ENCODE measurements at regions not wholly inside any gene's neighbourhood (a gene's known extent, or its start where the extent isn't known, plus 50 kb on each side); places are given as distances from the start of the nearest gene placed in this dataset.

- no peaks in the 10 kb centered on the region for H3K23me2 ChIP-seq (ENCODE audit: insufficient read length, low read depth, low read length, poor library complexity, severe bottlenecking)
- H4K8ac ChIP-seq (replicated peaks; ENCODE audit: insufficient read length, low read depth, low read length) = no peak overlapping the region
- no peak overlapping the region for H3K18ac ChIP-seq (ENCODE audit: insufficient read length, low read depth, low read length)
- no peak overlapping the region for H2BK120ac ChIP-seq (ENCODE audit: low read depth, low read length, poor library complexity, severe bottlenecking)
- H3K4me2 ChIP-seq (ENCODE audit: insufficient read depth, insufficient read length, low read length) = no peak overlapping the region
- H3K4me1 ChIP-seq (ENCODE audit: insufficient read depth, low read length) = no peaks in the 10 kb centered on the region
- H3K9me3 ChIP-seq (ENCODE audit: control insufficient read depth, low read depth, low read length) = no peaks in the 10 kb centered on the region
- H3K79me1 ChIP-seq (ENCODE audit: insufficient read depth, low read depth, low read length, poor library complexity, severe bottlenecking) = no peaks in the 10 kb centered on the region
- no peak overlapping the region for H3T11ph ChIP-seq (ENCODE audit: low read length)
- no peak overlapping the region for H4K5ac ChIP-seq (ENCODE audit: insufficient read length, low read depth, low read length)
- Mint-ChIP-seq H3K4me3 (no peak overlapping the region), H3K9me3 (peaks cover 19 to 20% of the 10 kb centered on the region in 2 experiments), H3K4me1 (peaks cover 3 to 7% of the 10 kb centered on the region in 2 experiments; a peak in 1 of 4 replicates), H3K36me3 (ENCODE audit: insufficient read depth in 1 of 3, low read depth in 3 of 3) (peaks cover under 1 to 6% (median 5%) of the 10 kb centered on the region in 3 experiments; a peak in 4 of 7 replicates), H3K27me3 (ENCODE audit: low read depth) (peaks cover 46% of the 10 kb centered on the region), H3K27ac (no peak overlapping the region)
- no peak overlapping the region for H3K23ac ChIP-seq (ENCODE audit: insufficient read length, low read depth, low read length)
- no peak overlapping the region for H2BK20ac ChIP-seq (ENCODE audit: low read depth, low read length, poor library complexity, severe bottlenecking)
- no peak overlapping the region for H2BK12ac ChIP-seq (ENCODE audit: insufficient read length, low read depth, low read length)
- H3K79me2 ChIP-seq (ENCODE audit: insufficient read depth, low read length) = no peaks in the 10 kb centered on the region
- no peaks in the 10 kb centered on the region for H4K20me1 ChIP-seq (ENCODE audit: control insufficient read depth, insufficient read depth, insufficient read length)
- H4K91ac ChIP-seq (ENCODE audit: insufficient read length, low read depth, low read length) = no peak overlapping the region
- peak overlapping the region; percentile 52; the same call in 1 of the 2 replicates for H2BK15ac ChIP-seq (ENCODE audit: low read depth, low read length)
- peaks cover 5% of the 10 kb centered on the region; the same call in 1 of the 2 replicates for H3K27me3 ChIP-seq (ENCODE audit: insufficient read depth, low read length)
- no CpG with 5 or more reads among the region's 2 CpGs for WGBS (ENCODE audit: extremely low coverage, insufficient read length, low lambda C conversion rate)
- H3K27ac ChIP-seq (ENCODE audit: insufficient read length, low read depth, low read length) = no peak overlapping the region
- no peak overlapping the region for H3K14ac ChIP-seq (ENCODE audit: insufficient read depth, low read length)
- H2AFZ ChIP-seq (ENCODE audit: low read length) = no peak overlapping the region
- H3K9ac ChIP-seq (ENCODE audit: extremely low read depth, insufficient read length, low read length) = no peak overlapping the region
- no peak overlapping the region for H3K4ac ChIP-seq (ENCODE audit: low read depth, low read length)
- H2AK5ac ChIP-seq (ENCODE audit: insufficient read length, low read length) = no peak overlapping the region
- no peak overlapping the region for H2BK5ac ChIP-seq (ENCODE audit: insufficient read length, low read length)
- no peak overlapping the region for H3K56ac ChIP-seq (ENCODE audit: insufficient read length, low read depth, low read length)
- DNase-seq = no peak
- TF ChIP-seq, protein P1, sequence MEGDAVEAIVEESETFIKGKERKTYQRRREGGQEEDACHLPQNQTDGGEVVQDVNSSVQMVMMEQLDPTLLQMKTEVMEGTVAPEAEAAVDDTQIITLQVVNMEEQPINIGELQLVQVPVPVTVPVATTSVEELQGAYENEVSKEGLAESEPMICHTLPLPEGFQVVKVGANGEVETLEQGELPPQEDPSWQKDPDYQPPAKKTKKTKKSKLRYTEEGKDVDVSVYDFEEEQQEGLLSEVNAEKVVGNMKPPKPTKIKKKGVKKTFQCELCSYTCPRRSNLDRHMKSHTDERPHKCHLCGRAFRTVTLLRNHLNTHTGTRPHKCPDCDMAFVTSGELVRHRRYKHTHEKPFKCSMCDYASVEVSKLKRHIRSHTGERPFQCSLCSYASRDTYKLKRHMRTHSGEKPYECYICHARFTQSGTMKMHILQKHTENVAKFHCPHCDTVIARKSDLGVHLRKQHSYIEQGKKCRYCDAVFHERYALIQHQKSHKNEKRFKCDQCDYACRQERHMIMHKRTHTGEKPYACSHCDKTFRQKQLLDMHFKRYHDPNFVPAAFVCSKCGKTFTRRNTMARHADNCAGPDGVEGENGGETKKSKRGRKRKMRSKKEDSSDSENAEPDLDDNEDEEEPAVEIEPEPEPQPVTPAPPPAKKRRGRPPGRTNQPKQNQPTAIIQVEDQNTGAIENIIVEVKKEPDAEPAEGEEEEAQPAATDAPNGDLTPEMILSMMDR (conservative IDR thresholded peaks at IDR 0.05) = no peak
Observed at GRCh38 chr5:42985129-42986037, 54.7 kb downstream of the ANXA2R start.

Data from H9 (cell line).